ENCODE measurements at regions not wholly inside any gene's neighbourhood (a gene's known extent, or its start where the extent isn't known, plus 50 kb on each side); places are given as distances from the start of the nearest gene placed in this dataset.

DNA sequence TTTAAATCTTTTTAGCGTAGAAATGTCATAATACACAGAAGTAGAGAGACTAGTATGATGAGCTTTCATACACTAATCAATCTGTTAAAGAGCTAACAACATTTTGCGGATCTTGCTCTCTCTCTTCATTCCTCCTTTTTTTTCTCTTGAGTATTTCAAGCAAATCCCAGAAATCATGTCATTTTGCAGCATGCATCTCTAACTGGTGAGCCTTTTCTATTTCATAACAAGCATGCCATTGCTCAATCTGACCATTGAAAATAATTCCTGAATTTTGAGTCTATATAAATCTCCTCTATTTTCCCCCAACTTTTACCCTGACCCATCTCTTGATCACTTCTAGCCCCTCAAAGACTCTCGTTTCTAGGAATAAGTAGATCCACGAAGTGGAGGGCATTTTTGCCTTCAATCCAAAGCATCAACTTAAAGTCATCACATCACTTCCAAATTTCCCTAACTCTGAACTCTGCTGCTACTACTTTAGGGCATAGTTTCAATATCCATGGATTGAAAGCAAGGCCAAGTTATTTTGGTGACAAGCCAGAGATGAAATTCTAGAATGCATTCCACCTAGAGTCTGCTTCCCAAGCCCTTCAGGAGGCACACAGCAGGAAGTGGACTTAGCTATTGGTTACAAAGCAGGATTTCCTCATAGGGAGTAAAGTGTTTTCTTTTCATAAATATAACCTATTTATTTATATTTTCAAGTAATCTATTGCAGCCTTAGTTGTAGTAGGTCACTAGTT lies 253.5 kb upstream of the ZPLD1 start:
- TF ChIP-seq, protein P1, sequence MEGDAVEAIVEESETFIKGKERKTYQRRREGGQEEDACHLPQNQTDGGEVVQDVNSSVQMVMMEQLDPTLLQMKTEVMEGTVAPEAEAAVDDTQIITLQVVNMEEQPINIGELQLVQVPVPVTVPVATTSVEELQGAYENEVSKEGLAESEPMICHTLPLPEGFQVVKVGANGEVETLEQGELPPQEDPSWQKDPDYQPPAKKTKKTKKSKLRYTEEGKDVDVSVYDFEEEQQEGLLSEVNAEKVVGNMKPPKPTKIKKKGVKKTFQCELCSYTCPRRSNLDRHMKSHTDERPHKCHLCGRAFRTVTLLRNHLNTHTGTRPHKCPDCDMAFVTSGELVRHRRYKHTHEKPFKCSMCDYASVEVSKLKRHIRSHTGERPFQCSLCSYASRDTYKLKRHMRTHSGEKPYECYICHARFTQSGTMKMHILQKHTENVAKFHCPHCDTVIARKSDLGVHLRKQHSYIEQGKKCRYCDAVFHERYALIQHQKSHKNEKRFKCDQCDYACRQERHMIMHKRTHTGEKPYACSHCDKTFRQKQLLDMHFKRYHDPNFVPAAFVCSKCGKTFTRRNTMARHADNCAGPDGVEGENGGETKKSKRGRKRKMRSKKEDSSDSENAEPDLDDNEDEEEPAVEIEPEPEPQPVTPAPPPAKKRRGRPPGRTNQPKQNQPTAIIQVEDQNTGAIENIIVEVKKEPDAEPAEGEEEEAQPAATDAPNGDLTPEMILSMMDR (IDR thresholded peaks at IDR 0.05): no peak
- TF ChIP-seq POLR2A (IDR thresholded peaks at IDR 0.05): no peak
